Endometrium (tissue), 2 donors: ENCODE measurements at regions not wholly inside any gene's neighbourhood (a gene's known extent, or its start where the extent isn't known, plus 50 kb on each side); places are given as distances from the start of the nearest gene placed in this dataset.
A peak's percentile ranks its signal among the peaks of the same experiment; 100 is the strongest.

Experiments
- FAIRE-seq: peaks from 2 replicates; lab custom pipeline; 2012; peaks lifted over from hg19 to GRCh38; lab: Jason Lieb, UNC
- donor health status: control.
- donor health status: control.

GRCh38 chr5:124060011-124060410 is 548.0 kb downstream of the CSNK1G3 start:
- no peak for FAIRE-seq

DNA sequence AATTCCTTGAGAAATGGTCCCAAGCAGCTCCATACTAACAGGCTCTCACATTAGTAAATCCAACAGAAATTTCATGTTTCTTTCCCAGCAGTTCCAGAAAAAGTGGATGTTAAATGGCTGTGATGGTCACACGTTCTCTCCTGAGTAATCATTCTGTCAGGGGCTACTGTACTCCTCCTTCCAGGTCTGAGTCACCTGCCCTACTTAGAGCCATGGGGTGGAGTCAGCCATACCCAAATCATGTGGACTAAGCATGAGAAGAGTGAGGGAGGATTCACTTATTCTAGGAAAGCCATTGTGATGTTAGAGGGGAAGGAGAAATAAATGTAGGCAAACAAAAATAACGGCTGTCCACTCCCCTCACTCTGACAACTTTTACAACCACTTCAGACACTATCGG is 547.2 kb downstream of the CSNK1G3 start:
- no peak for FAIRE-seq

DNA sequence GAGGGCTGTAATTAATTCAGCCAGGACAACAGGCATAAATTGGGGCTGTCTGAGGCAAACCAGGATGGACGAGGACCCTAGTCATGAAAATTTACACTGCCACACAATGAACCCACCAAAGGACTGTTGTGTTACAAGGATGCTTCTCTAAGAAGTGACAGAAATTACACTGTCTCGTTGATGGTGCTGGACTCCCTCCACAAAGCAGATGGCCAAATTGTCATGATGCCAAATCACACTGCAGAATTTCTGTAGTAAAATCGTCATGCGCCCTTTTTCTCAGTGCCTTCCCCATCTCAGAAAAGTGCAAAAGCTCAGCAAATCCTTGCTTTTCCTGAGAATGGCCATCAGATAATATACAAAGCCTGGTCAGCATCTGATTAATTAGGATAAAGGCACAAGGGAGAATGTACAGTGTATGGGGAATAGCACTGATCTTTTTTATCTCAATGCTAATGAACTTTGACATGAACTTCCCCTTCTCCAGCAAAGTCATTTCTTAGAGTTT is 545.8 kb downstream of the CSNK1G3 start:
- FAIRE-seq = no peak

GRCh38 chr5:124056991-124057723 is 545.2 kb downstream of the CSNK1G3 start:
- FAIRE-seq = peak; percentile 39

DNA sequence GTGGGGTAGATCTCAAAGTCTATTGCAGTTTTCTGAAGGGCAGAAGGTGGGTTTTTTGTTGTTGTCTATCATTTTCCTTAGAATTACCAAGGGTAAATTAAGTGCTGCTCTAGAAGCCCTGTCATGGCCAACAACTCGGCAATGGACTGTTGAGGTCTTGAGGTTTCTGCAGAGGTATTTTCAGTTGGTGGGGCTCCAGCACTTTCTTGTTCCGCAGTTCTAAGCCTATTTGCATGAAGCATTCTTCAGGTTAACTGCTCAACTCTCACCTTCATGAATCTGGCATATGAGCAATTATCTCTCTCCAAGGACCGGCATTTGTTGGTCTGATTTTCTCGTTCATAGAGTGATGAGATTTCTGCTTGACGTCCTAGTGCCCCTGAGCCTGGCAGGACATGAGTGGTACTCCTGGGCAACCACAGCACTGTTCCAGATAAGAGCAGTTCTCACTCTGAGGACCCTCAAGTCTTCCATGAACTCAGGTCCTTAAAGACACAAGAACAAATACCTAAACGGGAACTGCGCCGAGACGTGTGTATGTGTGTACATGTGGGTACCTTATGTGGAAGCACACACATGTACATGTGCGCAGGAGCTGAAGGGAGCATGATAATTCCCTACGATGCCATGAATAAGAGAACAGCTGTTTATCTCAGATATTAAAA is 544.5 kb downstream of the CSNK1G3 start:
- FAIRE-seq = no peak

DNA sequence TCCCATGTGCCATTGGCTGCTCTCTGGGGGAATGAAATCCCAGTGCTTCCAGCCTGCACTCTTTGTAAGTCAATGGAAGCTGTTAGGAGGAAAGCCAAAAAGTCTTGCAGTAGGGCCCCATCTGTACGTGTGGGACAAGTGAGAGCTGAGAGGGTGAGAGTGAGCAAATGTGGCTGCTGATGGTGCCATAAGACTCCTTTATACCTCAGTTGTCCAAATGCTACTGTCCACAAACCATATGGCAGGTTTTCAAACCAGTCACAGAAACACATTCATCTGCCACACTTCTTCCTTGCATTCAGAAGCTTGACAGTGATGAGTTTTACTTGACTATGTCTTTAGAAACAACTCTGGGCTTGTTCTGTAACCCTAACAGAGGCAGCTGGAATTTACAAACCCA is 543.8 kb downstream of the CSNK1G3 start:
- FAIRE-seq = no peak

- FAIRE-seq = no peak
These were observed 542.6 kb downstream of the CSNK1G3 start for GRCh38 chr5:124054564-124054963.

DNA sequence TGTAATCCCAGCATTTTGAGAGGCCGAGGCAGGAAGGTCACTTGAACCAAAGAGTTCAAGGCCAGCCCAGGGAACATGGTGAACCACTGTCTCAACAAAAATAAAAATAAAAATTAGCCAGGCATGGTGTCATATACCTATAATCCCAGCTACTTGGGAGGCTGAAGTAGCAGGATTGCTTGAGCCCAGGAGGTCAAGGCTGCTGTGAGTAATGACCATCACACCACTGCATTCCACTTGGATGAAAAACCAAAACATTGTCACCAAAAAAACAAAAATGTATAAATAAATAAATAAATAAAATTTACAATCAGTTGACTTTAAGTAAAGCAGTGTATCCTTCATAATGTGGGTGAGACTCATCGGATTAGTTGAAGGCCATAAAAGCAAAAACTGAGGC is 541.4 kb downstream of the CSNK1G3 start:
- FAIRE-seq = no peak

DNA sequence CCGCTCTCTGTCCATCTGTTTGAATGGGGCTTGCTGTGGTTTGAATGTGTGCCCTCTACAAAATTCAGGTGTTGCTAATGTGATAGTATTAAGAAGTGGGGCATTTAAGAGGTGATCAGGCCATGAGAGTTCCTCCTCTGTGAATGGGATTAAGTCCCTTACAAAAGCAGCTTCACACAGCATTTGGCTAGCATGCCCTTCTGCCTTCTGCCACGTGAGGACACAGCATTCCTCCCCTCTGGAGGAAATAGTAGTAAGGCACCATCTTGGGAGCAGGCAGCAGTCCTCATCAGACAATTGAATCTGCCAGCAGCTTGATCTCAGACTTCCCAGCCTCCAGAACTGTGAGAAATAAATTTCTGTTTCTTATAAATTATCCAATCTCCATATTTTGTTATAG is 540.2 kb downstream of the CSNK1G3 start:
- FAIRE-seq = no peak

DNA sequence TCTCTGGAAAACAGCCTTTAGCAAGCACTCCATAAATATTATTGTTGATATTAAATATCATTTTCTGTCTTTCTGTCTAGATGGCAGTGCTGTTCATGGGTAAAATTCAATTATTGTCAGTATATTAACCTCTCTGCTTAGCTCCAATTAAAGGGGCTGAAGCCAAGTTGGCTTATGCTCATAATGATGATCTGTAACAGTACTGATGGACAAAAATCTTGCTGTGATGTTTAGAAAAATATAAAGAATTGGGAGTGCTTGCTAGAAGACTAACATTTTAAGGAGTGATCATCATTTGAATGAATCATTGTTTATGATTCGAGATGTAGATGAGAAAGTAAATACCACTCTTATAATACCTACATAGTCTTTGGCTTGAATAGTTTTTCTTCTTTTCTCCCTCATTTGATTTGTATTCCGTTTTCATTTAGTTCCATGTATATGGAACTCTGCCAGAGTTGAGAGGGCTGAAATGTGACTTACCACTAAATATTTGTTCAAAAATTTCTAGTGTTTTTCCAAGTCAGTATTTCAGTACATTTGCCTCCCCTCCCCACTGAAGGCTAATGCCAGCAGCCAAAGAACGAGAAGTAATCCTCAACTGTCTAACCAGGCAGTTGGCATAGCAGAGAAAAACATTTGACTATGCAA is 538.3 kb downstream of the CSNK1G3 start:
- FAIRE-seq = no peak

DNA sequence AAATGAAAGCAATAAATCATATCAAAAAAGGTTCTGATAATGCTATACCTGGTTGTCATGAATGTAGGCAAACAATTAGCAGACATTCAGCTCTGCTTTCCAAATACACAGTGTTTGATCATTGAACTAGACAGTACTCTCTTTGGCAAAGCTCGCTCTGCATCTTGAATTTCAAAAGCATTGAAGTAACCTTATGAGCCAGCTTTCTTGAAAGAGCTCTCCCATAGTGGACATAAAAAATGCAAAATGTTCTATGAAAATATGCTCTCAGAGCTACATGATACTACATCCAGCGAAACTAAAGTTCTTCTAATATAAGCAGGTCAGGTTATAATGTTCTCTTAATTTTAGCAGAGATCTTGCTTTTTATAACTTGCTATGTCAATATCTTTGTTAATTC is 533.4 kb downstream of the CSNK1G3 start:
- FAIRE-seq = no peak

DNA sequence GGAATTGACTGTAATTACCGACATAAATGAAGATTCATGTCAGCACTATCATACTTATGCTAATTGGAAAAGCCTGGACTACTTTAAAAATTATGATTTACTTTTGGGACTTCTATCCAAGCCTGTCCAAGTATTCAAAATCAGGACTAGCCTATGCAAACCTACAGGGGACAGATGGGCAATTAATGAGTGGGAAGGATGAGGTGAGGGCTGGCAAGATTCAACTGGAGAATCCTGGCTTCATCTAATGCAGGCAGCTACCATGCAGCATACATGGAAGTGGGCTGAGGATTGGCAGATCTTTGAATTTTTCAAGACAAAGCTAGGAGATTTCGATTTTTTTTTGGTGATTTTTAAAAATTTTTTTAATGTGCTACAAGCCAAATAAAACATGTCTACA is 532.6 kb downstream of the CSNK1G3 start:
- FAIRE-seq = no peak

DNA sequence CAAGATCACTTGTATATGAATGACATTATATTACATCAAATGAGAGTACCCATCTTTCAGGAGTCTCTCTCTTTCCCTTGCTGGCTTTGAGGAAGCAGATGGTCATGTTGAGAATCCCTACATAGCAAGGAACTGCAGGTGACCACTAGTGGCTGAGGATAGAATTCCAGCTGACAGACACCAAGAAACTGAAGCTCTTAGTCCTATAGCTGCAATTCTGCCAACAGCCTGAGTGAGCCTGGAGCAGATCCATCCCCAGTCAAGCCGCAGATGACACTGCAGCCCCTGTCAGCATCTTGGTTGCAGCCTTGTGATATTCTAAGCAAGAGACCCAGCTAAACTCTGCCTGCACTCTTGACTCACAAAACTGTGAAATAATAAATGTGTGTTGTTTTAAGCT is 531.5 kb downstream of the CSNK1G3 start:
- no peak for FAIRE-seq

DNA sequence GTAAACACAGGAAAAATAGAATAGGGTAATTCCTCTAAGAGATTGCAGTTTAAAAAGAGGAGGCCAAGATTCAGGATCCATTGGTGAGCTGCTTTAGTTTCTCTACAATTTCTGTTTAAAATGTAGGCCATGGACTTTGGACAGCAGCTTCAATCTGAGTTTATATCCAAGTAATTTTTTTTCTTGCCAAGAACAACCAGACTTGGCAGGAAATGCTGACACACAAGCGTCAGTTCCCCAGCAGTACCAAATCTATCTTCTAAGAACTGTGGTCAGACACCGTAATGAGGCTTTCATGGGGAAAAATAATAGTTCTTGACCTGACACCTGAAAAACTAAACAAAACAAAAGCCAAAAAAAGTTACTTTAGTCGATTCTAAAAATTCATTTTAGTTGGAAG is 528.8 kb downstream of the CSNK1G3 start:
- no peak for FAIRE-seq

DNA sequence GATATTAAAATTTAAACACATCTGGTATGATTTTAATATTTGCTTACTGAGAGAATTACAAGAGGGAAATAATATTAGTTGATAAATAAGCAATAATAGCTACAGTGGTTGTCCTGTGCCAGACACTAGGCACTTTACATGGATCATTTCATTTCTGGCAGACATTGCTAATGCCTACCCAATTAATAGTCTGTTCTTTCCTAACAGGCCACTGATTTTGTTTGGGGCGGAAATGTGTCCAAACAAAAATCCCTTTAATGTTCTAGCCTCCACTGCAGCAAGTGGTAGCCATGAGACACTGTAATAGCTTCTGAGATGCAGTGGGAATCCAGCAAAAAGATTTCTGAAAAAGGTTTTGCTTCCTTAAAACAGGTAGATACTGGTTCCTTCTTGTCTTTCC is 527.4 kb downstream of the CSNK1G3 start:
- FAIRE-seq = no peak

GRCh38 chr5:124036786-124037185 is 524.8 kb downstream of the CSNK1G3 start:
- FAIRE-seq = no peak

- FAIRE-seq = no peak
These were observed 523.0 kb downstream of the CSNK1G3 start for GRCh38 chr5:124034963-124035362.

DNA sequence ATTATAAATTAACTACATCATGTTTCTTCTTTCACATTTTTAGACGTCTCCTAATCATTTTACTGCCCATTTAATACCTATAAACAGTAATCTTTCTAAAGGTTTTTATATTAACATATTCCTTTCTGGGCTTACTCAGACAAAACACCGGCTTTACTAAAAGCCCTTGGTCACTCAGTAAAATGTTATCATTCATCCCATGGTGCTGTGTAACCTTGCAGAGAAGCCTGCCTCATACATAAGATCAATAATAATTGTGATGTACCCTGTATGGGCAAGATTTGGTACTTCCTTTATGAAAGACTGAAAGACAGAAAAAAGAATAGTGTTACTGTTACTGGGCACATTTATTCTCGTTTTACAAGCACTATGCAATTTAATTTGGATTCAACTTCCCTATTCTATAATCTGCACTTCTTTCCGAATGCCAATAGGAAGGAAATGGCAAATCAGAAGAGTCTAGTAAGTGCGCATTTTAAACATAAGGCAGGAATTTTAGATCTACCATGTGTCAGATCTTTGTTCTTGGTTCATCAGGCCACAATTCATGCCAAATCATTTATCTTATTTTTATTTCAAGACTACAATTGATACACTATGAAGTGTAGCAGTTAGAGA is 522.2 kb downstream of the CSNK1G3 start:
- no peak for FAIRE-seq

DNA sequence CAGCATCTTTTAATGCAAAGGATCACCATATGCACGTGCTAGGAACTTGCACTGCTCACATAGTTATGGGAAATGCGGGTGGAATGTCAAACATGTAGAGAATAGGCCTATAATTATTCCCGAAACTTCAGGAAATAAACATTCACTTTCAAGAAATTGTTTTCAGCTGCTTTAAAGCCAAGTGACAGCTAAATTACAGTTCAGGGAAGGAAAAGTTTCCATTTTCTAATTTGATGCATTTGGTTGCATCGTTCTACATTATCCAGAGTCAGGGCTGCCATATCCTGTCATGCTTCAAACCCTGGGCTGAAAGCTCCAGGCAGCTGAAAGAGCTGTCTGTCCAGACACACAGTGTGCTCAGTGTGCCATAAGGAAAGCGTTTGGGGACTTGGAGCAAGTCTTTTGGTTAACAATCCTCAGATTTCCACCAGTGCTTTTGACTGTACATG is 518.1 kb downstream of the CSNK1G3 start:
- no peak for FAIRE-seq

DNA sequence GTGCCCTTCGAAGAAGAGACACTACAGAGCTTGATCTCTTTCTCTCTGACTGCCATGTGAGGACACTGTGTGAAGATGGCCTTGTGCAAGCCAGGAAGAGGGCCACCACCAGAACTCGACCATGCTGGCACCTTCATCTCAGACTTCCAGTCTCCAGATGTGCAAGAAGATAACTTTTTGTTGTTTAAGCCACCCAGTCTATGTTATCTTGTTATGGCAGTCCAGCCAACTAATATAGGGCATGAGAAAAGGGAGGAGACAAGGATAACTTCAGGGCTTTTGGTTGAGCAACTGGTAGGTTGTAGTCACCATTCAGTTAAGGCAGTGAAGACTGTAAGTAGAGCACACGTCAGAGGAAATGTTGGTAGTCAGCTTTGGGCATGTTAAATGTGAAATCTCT is 515.5 kb downstream of the CSNK1G3 start:
- FAIRE-seq = no peak

GRCh38 chr5:124025306-124025845 is 513.4 kb downstream of the CSNK1G3 start:
- FAIRE-seq = no peak

DNA sequence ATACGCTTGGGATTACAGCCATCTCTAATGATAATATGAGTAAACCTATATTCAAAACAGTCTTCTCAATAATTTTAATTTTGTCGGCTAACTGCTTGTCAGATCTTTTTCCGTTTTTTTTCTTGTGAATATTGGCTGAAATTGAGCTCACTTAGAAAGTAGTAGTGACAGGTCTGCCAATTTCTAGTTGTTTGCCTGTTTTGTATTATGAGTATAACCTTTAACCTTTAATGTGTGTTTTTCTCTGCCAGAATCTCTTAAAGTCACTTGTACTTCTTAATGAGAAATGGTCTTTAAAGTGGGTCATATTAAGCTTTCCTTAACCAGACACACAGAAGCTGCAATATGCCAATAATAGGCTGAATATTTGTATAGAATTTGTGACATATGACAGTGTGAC is 511.0 kb downstream of the CSNK1G3 start:
- no peak for FAIRE-seq

- no peak for FAIRE-seq
These were observed 509.8 kb downstream of the CSNK1G3 start for GRCh38 chr5:124021776-124022175.
